GM12891 (cell line): ENCODE measurements at regions not wholly inside any gene's neighbourhood (a gene's known extent, or its start where the extent isn't known, plus 50 kb on each side); places are given as distances from the start of the nearest gene placed in this dataset.

ENCODE experiments used
- POLR2A ChIP-seq: IDR thresholded peaks from 2 replicates; pipeline ENCODE4 v1.6.1; 2011; ENCODE audit warnings: low read depth, low read length, control low read depth
- POLR2AphosphoS5 ChIP-seq: IDR thresholded peaks from 2 replicates; pipeline ENCODE4 v1.6.1; 2011; ENCODE audit warnings: low read depth, low read length, control low read depth
- TAF1 ChIP-seq: IDR thresholded peaks from 2 replicates; pipeline ENCODE4 v1.6.1; 2011; ENCODE audit warnings: low read depth, low read length, control low read depth

GRCh38 chr12:76201316-76201715 is 116.8 kb upstream of the NAP1L1 start:
- no peak for TF ChIP-seq TAF1
- TF ChIP-seq POLR2A, result no peak
- no peak for TF ChIP-seq POLR2AphosphoS5
